Activated CD4-positive, alpha-beta T cell treated with anti-CD3 and anti-CD28 coated beads, Interleukin-2, amount 10 ng/mL, durations not matched to agents 7 days and 5 days (primary cell): ENCODE measurements at regions not wholly inside any gene's neighbourhood (a gene's known extent, or its start where the extent isn't known, plus 50 kb on each side); places are given as distances from the start of the nearest gene placed in this dataset.
"Not testable (repeated sequence)": the region's sequence is repeated elsewhere in the genome, so short reads cannot be mapped to it uniquely, and the experiment has no call there.

Source experiments
- CTCF ChIA-PET: fragments of 350-600 bp; sonication (Branson Sonifier 250); formaldehyde crosslinking; loops from one replicate; lab custom pipeline; 2021; ENCODE audit warnings: antibody characterized with exemption; lab: Charles Lee
- POLR2A ChIA-PET: fragments of 350-600 bp; sonication (Branson Sonifier 250); formaldehyde crosslinking; loops from one replicate; lab custom pipeline; 2021; ENCODE audit warnings: antibody characterized with exemption; lab: Charles Lee
- DNase-seq: peaks from one replicate; pipeline ENCODE4 v3.0.0-alpha.2; 2020
- H3K27ac Mint-ChIP-seq: one replicate; pipeline ENCODE4 v1.8.0; 2021; ENCODE audit warnings: mild to moderate bottlenecking, moderate library complexity, mixed read lengths
- H3K27me3 Mint-ChIP-seq: one replicate; pipeline ENCODE4 v1.8.0; 2021; ENCODE audit warnings: mixed read lengths
- H3K36me3 Mint-ChIP-seq: one replicate; pipeline ENCODE4 v1.8.0; 2021; ENCODE audit warnings: low read depth, mixed read lengths
- H3K4me1 Mint-ChIP-seq: one replicate; pipeline ENCODE4 v1.8.0; 2021; ENCODE audit warnings: mixed read lengths
- H3K4me3 Mint-ChIP-seq: one replicate; pipeline ENCODE4 v1.8.0; 2021; ENCODE audit warnings: mild to moderate bottlenecking, moderate library complexity, mixed read lengths
- H3K9me3 Mint-ChIP-seq: one replicate; pipeline ENCODE4 v1.8.0; 2021; ENCODE audit warnings: mixed read lengths

- H3K27me3 Mint-ChIP-seq: no peaks in the 10 kb centered on the region
- H3K27ac Mint-ChIP-seq: no peak overlapping the region
- DNase-seq: no peak
- ChIA-PET CTCF (no interaction called here), POLR2A (interaction anchor here (0.7 kb wide), 1 partner anchor 52 kb away, joined by 3 read pairs; no protein-coding TSS in a partner anchor)
- peaks cover 26% of the 10 kb centered on the region for H3K9me3 Mint-ChIP-seq
- H3K4me3 Mint-ChIP-seq: no peak overlapping the region
- H3K4me1 Mint-ChIP-seq: peaks cover 15% of the 10 kb centered on the region
- peaks cover 9% of the 10 kb centered on the region for H3K36me3 Mint-ChIP-seq
Measured at GRCh38 chr12:94012590-94012989, 135.8 kb upstream of the PLXNC1 start.

GRCh38 chr12:94017247-94017646, 131.1 kb upstream of the PLXNC1 start:
- not testable (repeated sequence) for H3K4me3 Mint-ChIP-seq

GRCh38 chr12:94020335-94020734, 128.0 kb upstream of the PLXNC1 start:
- H3K36me3 Mint-ChIP-seq: peaks cover 15% of the 10 kb centered on the region
- H3K4me3 Mint-ChIP-seq: no peak overlapping the region
- H3K27ac Mint-ChIP-seq: no peak overlapping the region
- POLR2A ChIA-PET: no interaction called here
- no peak for DNase-seq
- CTCF ChIA-PET: interaction anchor here (1.3 to 1.4 kb wide), 2 partner anchors 8 to 12 kb away, joined by 3 read pairs; no protein-coding TSS in a partner anchor
- H3K9me3 Mint-ChIP-seq: peaks cover 49% of the 10 kb centered on the region
- no peaks in the 10 kb centered on the region for H3K4me1 Mint-ChIP-seq
- H3K27me3 Mint-ChIP-seq: no peaks in the 10 kb centered on the region

More at GRCh38 chr12:94017247-94017646, 131.1 kb upstream of the PLXNC1 start:
- H3K27ac Mint-ChIP-seq, POLR2A ChIA-PET, H3K27me3 Mint-ChIP-seq, DNase-seq, H3K4me1 Mint-ChIP-seq, CTCF ChIA-PET: not testable (repeated sequence)
- Mint-ChIP-seq H3K9me3 (peaks cover 46% of the 10 kb centered on the region), H3K36me3 (peaks cover 14% of the 10 kb centered on the region)

GRCh38 chr12:94023879-94024278, 124.5 kb upstream of the PLXNC1 start:
- no peak overlapping the region for H3K4me3 Mint-ChIP-seq
- peaks cover 24% of the 10 kb centered on the region for H3K9me3 Mint-ChIP-seq
- no peak for DNase-seq
- ChIA-PET CTCF (no interaction called here), POLR2A (no interaction called here)
- no peak overlapping the region for H3K27ac Mint-ChIP-seq
- no peaks in the 10 kb centered on the region for H3K4me1 Mint-ChIP-seq
- no peaks in the 10 kb centered on the region for H3K27me3 Mint-ChIP-seq
- H3K36me3 Mint-ChIP-seq: peaks cover 2% of the 10 kb centered on the region

- POLR2A ChIA-PET: no interaction called here
Measured at GRCh38 chr12:94025068-94025467, 123.3 kb upstream of the PLXNC1 start.

GRCh38 chr12:94025756-94026155, 122.6 kb upstream of the PLXNC1 start:
- H3K4me1 Mint-ChIP-seq: peaks cover 9% of the 10 kb centered on the region
- CTCF ChIA-PET: no interaction called here
- H3K9me3 Mint-ChIP-seq: peaks cover 24% of the 10 kb centered on the region
- POLR2A ChIA-PET: no interaction called here
- H3K27ac Mint-ChIP-seq: no peak overlapping the region
- no peak overlapping the region for H3K4me3 Mint-ChIP-seq
- no peaks in the 10 kb centered on the region for H3K27me3 Mint-ChIP-seq
- peaks cover 7% of the 10 kb centered on the region for H3K36me3 Mint-ChIP-seq
- DNase-seq: no peak

More at GRCh38 chr12:94025068-94025467, 123.3 kb upstream of the PLXNC1 start:
- Mint-ChIP-seq H3K36me3 (peaks cover 5% of the 10 kb centered on the region), H3K27me3 (no peaks in the 10 kb centered on the region), H3K4me3 (no peak overlapping the region), H3K4me1 (peaks cover 2% of the 10 kb centered on the region), H3K9me3 (peaks cover 22% of the 10 kb centered on the region), H3K27ac (no peak overlapping the region)
- CTCF ChIA-PET: no interaction called here
- DNase-seq: no peak

GRCh38 chr12:94026596-94026995, 121.8 kb upstream of the PLXNC1 start:
- ChIA-PET POLR2A (no interaction called here), CTCF (no interaction called here)
- Mint-ChIP-seq H3K9me3 (peaks cover 27% of the 10 kb centered on the region), H3K36me3 (peaks cover 13% of the 10 kb centered on the region), H3K4me3 (no peak overlapping the region), H3K27ac (no peak overlapping the region), H3K27me3 (no peaks in the 10 kb centered on the region), H3K4me1 (peaks cover 17% of the 10 kb centered on the region)
- DNase-seq: no peak

- ChIA-PET POLR2A (no interaction called here), CTCF (interaction anchor here (1.1 to 1.4 kb wide), 2 partner anchors 19 to 20 kb away, joined by 3 to 5 read pairs; no protein-coding TSS in a partner anchor)
- H3K4me3 Mint-ChIP-seq: no peak overlapping the region
- DNase-seq: no peak
- H3K36me3 Mint-ChIP-seq: peaks cover 14% of the 10 kb centered on the region
- H3K4me1 Mint-ChIP-seq: peaks cover 24% of the 10 kb centered on the region
- no peak overlapping the region for H3K27ac Mint-ChIP-seq
- H3K9me3 Mint-ChIP-seq: peaks cover 27% of the 10 kb centered on the region
- no peaks in the 10 kb centered on the region for H3K27me3 Mint-ChIP-seq
Measured at GRCh38 chr12:94027561-94027960, 120.8 kb upstream of the PLXNC1 start.

- ChIA-PET CTCF (interaction anchor here (1.4 kb wide), 1 partner anchor 11 kb away, joined by 3 read pairs; no protein-coding TSS in a partner anchor), POLR2A (no interaction called here)
- Mint-ChIP-seq H3K9me3 (peaks cover 39% of the 10 kb centered on the region), H3K27me3 (peaks cover 3% of the 10 kb centered on the region), H3K4me1 (peaks cover 41% of the 10 kb centered on the region), H3K27ac (peak overlapping the region; percentile 4), H3K36me3 (peaks cover 24% of the 10 kb centered on the region), H3K4me3 (no peak overlapping the region)
- DNase-seq: no peak
Measured at GRCh38 chr12:94031763-94032162, 116.6 kb upstream of the PLXNC1 start.

- ChIA-PET CTCF (interaction anchor here (1.4 kb wide), 1 partner anchor 12 kb away, joined by 3 read pairs; no protein-coding TSS in a partner anchor), POLR2A (no interaction called here)
- peak overlapping the region; percentile 77 for H3K27ac Mint-ChIP-seq
- H3K4me3 Mint-ChIP-seq: no peak overlapping the region
- H3K27me3 Mint-ChIP-seq: peaks cover 3% of the 10 kb centered on the region
- H3K36me3 Mint-ChIP-seq: peaks cover 24% of the 10 kb centered on the region
- DNase-seq: no peak
- peaks cover 41% of the 10 kb centered on the region for H3K4me1 Mint-ChIP-seq
- peaks cover 39% of the 10 kb centered on the region for H3K9me3 Mint-ChIP-seq
Measured at GRCh38 chr12:94032368-94032767, 116.0 kb upstream of the PLXNC1 start.

- H3K4me3 Mint-ChIP-seq: no peak overlapping the region
- ChIA-PET POLR2A (no interaction called here), CTCF (interaction anchor here (1.0 to 1.4 kb wide), 2 partner anchors 12 to 69 kb away, joined by 3 to 4 read pairs; no protein-coding TSS in a partner anchor)
- H3K27me3 Mint-ChIP-seq: peaks cover 3% of the 10 kb centered on the region
- H3K4me1 Mint-ChIP-seq: peaks cover 41% of the 10 kb centered on the region
- peaks cover 36% of the 10 kb centered on the region for H3K9me3 Mint-ChIP-seq
- peak overlapping the region; percentile 77 for H3K27ac Mint-ChIP-seq
- peak; percentile 20 for DNase-seq
- peaks cover 24% of the 10 kb centered on the region for H3K36me3 Mint-ChIP-seq
Measured at GRCh38 chr12:94033101-94033500, 115.3 kb upstream of the PLXNC1 start.

GRCh38 chr12:94033784-94034183, 114.6 kb upstream of the PLXNC1 start:
- no peak for DNase-seq
- Mint-ChIP-seq H3K9me3 (peaks cover 35% of the 10 kb centered on the region), H3K36me3 (peaks cover 24% of the 10 kb centered on the region), H3K27ac (peak overlapping the region; percentile 77), H3K4me1 (peaks cover 41% of the 10 kb centered on the region), H3K4me3 (no peak overlapping the region), H3K27me3 (peaks cover 3% of the 10 kb centered on the region)
- CTCF ChIA-PET: interaction anchor here (1.0 kb wide), 1 partner anchor 68 kb away, joined by 4 read pairs; no protein-coding TSS in a partner anchor
- POLR2A ChIA-PET: no interaction called here

GRCh38 chr12:94037444-94037843, 110.9 kb upstream of the PLXNC1 start:
- peaks cover 3% of the 10 kb centered on the region for H3K27me3 Mint-ChIP-seq
- H3K4me3 Mint-ChIP-seq: no peak overlapping the region
- H3K27ac Mint-ChIP-seq: no peak overlapping the region
- ChIA-PET POLR2A (no interaction called here), CTCF (no interaction called here)
- H3K36me3 Mint-ChIP-seq: peaks cover 11% of the 10 kb centered on the region
- peaks cover 25% of the 10 kb centered on the region for H3K9me3 Mint-ChIP-seq
- DNase-seq: no peak
- peaks cover 18% of the 10 kb centered on the region for H3K4me1 Mint-ChIP-seq

- Mint-ChIP-seq H3K4me1 (peaks cover 6% of the 10 kb centered on the region), H3K27ac (no peak overlapping the region), H3K4me3 (no peak overlapping the region), H3K36me3 (no peaks in the 10 kb centered on the region), H3K9me3 (peaks cover 21% of the 10 kb centered on the region), H3K27me3 (peaks cover 3% of the 10 kb centered on the region)
- POLR2A ChIA-PET: no interaction called here
- CTCF ChIA-PET: no interaction called here
- DNase-seq: no peak
Measured at GRCh38 chr12:94038605-94039004, 109.8 kb upstream of the PLXNC1 start.
